ENCODE measurements at regions not wholly inside any gene's neighbourhood (a gene's known extent, or its start where the extent isn't known, plus 50 kb on each side); places are given as distances from the start of the nearest gene placed in this dataset.

- BruUV-seq (replicated peaks): no TSS peak
- DNase-seq (ENCODE audit: low read depth, low spot score) (no peak), ATAC-seq (no peak)
- intact Hi-C loops (cut with micrococcal nuclease; ENCODE audit: unreplicated experiment): no loop called here
- Histone ChIP-seq H3K9me3 (ENCODE audit: control insufficient read depth, insufficient read depth, low read depth, low read length) (no peaks in the 10 kb centered on the region), H3K27ac (ENCODE audit: low read length) (no peak overlapping the region), H3K4me1 (ENCODE audit: control insufficient read depth, insufficient read depth, low read length) (no peaks in the 10 kb centered on the region), H3K27me3 (ENCODE audit: control insufficient read depth, insufficient read depth, low read length) (no peaks in the 10 kb centered on the region), H3K36me3 (ENCODE audit: control insufficient read depth, insufficient read depth, low read length) (no peaks in the 10 kb centered on the region), H3K4me3 (ENCODE audit: low read depth in 2 of 2, low read length in 2 of 2) (no peak overlapping the region)
- in situ Hi-C loops (cut with HindIII; ENCODE audit: low pct_unique_long_range_greater_than_20kb, low sequenced_read_pairs): no loop called here
- POLR2A ChIA-PET: interaction anchor here (0.6 kb wide), 1 partner anchor 112 kb away, joined by 3 read pairs; no protein-coding TSS in a partner anchor
- CTCF ChIA-PET: no interaction called here
- TF ChIP-seq CTCF (IDR thresholded peaks at IDR 0.05) (no peak), POLR2AphosphoS5 (IDR thresholded peaks at IDR 0.05; ENCODE audit: low read depth, low read length) (no peak), REST (IDR thresholded peaks at IDR 0.05; ENCODE audit: insufficient read depth in 1 of 2, low read depth in 2 of 2, low read length in 1 of 2) (no peak), SIN3A (IDR thresholded peaks at IDR 0.05; ENCODE audit: borderline replicate concordance, insufficient read depth, low read depth, low read length) (no peak), TCF7L2 (IDR thresholded peaks at IDR 0.05; ENCODE audit: low read depth, low read length) (no peak)
Observed at GRCh38 chr18:45521136-45521535, 94.1 kb upstream of the SLC14A2 start.

GRCh38 chr18:45521777-45522176 lies 93.5 kb upstream of the SLC14A2 start:
- intact Hi-C loops (cut with micrococcal nuclease; ENCODE audit: unreplicated experiment) (no loop called here), in situ Hi-C loops (cut with HindIII; ENCODE audit: low pct_unique_long_range_greater_than_20kb, low sequenced_read_pairs) (no loop called here)
- Histone ChIP-seq H3K27ac (ENCODE audit: low read length) (no peak overlapping the region), H3K4me3 (ENCODE audit: low read depth in 2 of 2, low read length in 2 of 2) (no peak overlapping the region), H3K36me3 (ENCODE audit: control insufficient read depth, insufficient read depth, low read length) (no peaks in the 10 kb centered on the region), H3K27me3 (ENCODE audit: control insufficient read depth, insufficient read depth, low read length) (no peaks in the 10 kb centered on the region), H3K4me1 (ENCODE audit: control insufficient read depth, insufficient read depth, low read length) (no peaks in the 10 kb centered on the region), H3K9me3 (ENCODE audit: control insufficient read depth, insufficient read depth, low read depth, low read length) (no peaks in the 10 kb centered on the region)
- ChIA-PET CTCF (no interaction called here), POLR2A (interaction anchor here (0.6 kb wide), 1 partner anchor 113 kb away, joined by 3 read pairs; no protein-coding TSS in a partner anchor)
- no peak for TF ChIP-seq CTCF (IDR thresholded peaks at IDR 0.05)
- no peak for TF ChIP-seq POLR2AphosphoS5 (IDR thresholded peaks at IDR 0.05; ENCODE audit: low read depth, low read length)
- no peak for TF ChIP-seq REST (IDR thresholded peaks at IDR 0.05; ENCODE audit: insufficient read depth in 1 of 2, low read depth in 2 of 2, low read length in 1 of 2)
- no peak for TF ChIP-seq TCF7L2 (IDR thresholded peaks at IDR 0.05; ENCODE audit: low read depth, low read length)
- TF ChIP-seq SIN3A (IDR thresholded peaks at IDR 0.05; ENCODE audit: borderline replicate concordance, insufficient read depth, low read depth, low read length): no peak
- DNase-seq (ENCODE audit: low read depth, low spot score) (no peak), ATAC-seq (no peak)
- no TSS peak for BruUV-seq (replicated peaks)

All from Panc1 (cell line).